Adrenal gland (tissue), 9 donors: ENCODE measurements at regions not wholly inside any gene's neighbourhood (a gene's known extent, or its start where the extent isn't known, plus 50 kb on each side); places are given as distances from the start of the nearest gene placed in this dataset.

Source experiments
- DNase-seq, 7 donors: peaks; one replicate each; pipeline ENCODE4 v3.0.0-alpha.2; 2019 to 2020
- H3K27ac ChIP-seq, 5 donors: fragments of 200-600 bp; sonication (generic) in 4 of 5; 1 replicate in 3 of 5; 2 replicates in 2 of 5; pipeline versions ENCODE4 v1.5.1 to v1.8.0; 2016 to 2020; ENCODE audit warnings: mild to moderate bottlenecking in 1 of 5
- H3K27me3 ChIP-seq: fragments of 200-600 bp; 2 replicates; pipeline ENCODE4 v1.8.0; 2021
- H3K36me3 ChIP-seq, 2 donors: fragments of 200-600 bp; replicated peaks in 1 of 2; 1 replicate in 1 of 2; 2 replicates in 1 of 2; pipeline versions ENCODE4 v1.5.1 to v1.8.0; 2018 to 2022
- H3K4me1 ChIP-seq, 2 donors: fragments of 200-600 bp; replicated peaks in 1 of 2; 1 replicate in 1 of 2; 2 replicates in 1 of 2; pipeline versions ENCODE4 v1.5.1 to v1.8.0; 2018 to 2021
- H3K4me3 ChIP-seq, 4 donors: fragments of 200-600 bp; sonication (generic) in 3 of 4; one replicate each; pipeline ENCODE4 v1.5.1; 2016 to 2018
- H3K9me3 ChIP-seq, 3 donors: fragments of 200-600 bp; sonication (generic) in 1 of 3; replicated peaks in 1 of 3; 1 replicate in 2 of 3; 2 replicates in 1 of 3; pipeline versions ENCODE4 v1.5.1 to v1.8.0; 2016 to 2021
- CTCF ChIP-seq, 6 experiments: fragments of 450-650 bp in 4 of 6; fragments of 200-600 bp in 2 of 6; sonication (generic) in 1 of 6; IDR thresholded peaks; 1 replicate in 5 of 6; 2 replicates in 1 of 6; pipeline versions ENCODE4 v1.5.1 to v1.8.0; 2016 to 2021; ENCODE audit warnings: antibody characterized with exemption in 6 of 6, mild to moderate bottlenecking in 2 of 6, moderate library complexity in 1 of 6
- POLR2A ChIP-seq, 2 donors: fragments of 450-650 bp; IDR thresholded peaks; one replicate each; pipeline ENCODE4 v1.6.1; 2017; ENCODE audit warnings: antibody characterized with exemption in 2 of 2, mild to moderate bottlenecking in 2 of 2, moderate library complexity in 1 of 2
- WGBS, 4 donors: extraction: QIAGEN DNeasy Blood & Tissue Kit in 2 of 4; methylation state at CpG; one replicate each; pipeline versions ENCODE4 v1.1.5 to v1.1.7; 2013 to 2017; 5-methylcytosine and 5-hydroxymethylcytosine counted together
- intact Hi-C, 2 donors: fragments of 100-400 bp; cut with DNase I; formaldehyde crosslinking; loops; one replicate each; pipeline versions ENCODE4 v1.14.1 to v1.15.0; 2022 to 2023
- donor health status: healthy with polysubstance abuse.
- donor health status: Bipolar disorder and iron deficiency.
- donor health status: DM: yes; HTN: yes; CAD: no.
- donor health status: DM: no; HTN: no; CAD: no.
- donor health status: DM: no; HTN: no; CAD: no.

DNA sequence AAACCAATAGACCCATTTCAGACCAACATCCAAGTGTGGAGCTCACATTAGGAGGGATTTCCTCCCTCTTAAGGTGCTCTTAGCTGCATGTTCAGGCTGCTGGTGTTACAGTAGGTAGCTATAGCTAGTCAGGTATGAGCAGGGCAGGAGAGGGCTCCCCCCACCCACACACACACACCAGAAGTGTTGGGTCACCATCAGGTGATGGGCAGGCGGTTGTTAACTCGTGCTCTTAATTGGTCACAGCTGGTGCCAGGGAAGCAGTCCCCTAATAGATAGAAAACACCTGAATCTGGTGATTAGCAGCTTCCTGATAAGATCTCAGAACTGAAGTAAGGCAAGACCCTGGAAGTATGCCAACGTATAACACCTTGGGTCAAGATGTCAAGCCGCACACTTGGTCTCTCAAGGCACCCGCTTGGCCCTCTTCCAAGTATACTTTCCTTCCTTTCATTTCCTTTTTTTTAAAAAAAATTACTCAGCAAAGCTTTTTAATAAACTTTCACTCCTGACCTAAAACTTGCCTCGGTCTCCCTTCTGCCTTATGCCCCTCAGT is 532.4 kb downstream of the DNAH5 start:
- H3K27me3 ChIP-seq, result no peaks in the 10 kb centered on the region
- DNase-seq, result no peak
- H3K36me3 ChIP-seq, result no peaks in the 10 kb centered on the region
- no peak overlapping the region for H3K27ac ChIP-seq
- 67 to 69% (median 69%) methylated on average over 6 of the region's 6 CpGs for WGBS, 4 donors
- TF ChIP-seq CTCF (IDR thresholded peaks at IDR 0.05) (no peak), POLR2A (IDR thresholded peaks at IDR 0.05) (no peak)
- intact Hi-C loops, result no loop called here
- H3K4me3 ChIP-seq, result no peak overlapping the region
- H3K4me1 ChIP-seq, result no peaks in the 10 kb centered on the region
- no peaks in the 10 kb centered on the region for H3K9me3 ChIP-seq

DNA sequence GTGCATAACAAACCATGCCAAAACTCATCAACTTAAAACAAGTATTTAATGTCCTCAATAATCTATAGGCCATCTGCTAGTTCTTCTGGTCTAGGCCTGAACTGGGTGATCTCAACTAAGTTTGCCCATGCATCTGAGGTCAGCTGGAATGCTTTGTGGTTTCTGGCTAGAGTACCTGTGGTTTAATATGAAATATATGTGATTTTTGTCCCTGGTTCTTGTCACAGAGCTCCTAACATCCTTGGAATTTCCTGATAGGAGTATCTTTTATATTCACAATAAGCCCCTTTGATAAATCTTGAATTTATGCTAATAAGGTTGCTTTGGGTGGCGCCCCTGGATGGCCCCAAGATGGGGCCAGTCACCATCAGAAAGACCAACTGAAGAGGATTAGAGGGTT is 535.9 kb downstream of the DNAH5 start:
- Histone ChIP-seq H3K4me1 (no peaks in the 10 kb centered on the region), H3K9me3 (no peaks in the 10 kb centered on the region), H3K27me3 (no peaks in the 10 kb centered on the region), H3K27ac (no peak overlapping the region), H3K36me3 (no peaks in the 10 kb centered on the region), H3K4me3 (no peak overlapping the region)
- WGBS, 4 donors, result 0 to 32% (median 0%) methylated on average over 1 of the region's 1 CpG
- TF ChIP-seq CTCF (IDR thresholded peaks at IDR 0.05) (no peak), POLR2A (IDR thresholded peaks at IDR 0.05) (no peak)
- intact Hi-C loops, result no loop called here
- no peak for DNase-seq

DNA sequence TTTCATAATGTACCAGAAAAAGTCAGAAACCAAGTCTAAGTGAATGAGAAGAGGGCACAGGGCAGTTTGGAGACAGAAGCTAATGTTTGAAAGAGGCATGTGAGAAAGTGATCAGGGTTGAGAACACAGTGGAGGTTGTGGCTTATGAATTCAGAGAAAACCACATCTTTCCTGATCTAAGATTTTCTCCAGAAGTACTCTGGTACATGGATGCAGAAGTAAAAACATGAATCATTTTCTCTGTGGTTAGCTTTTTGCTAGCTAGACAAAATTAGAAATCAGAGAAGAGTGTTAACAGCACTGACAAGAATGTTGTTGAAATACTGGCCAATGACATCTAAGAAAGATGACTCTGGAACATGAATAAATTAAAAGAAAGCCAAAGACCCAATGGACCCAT is 541.1 kb downstream of the DNAH5 start:
- Histone ChIP-seq H3K36me3 (no peaks in the 10 kb centered on the region), H3K27ac (no peak overlapping the region), H3K27me3 (no peaks in the 10 kb centered on the region), H3K4me3 (no peak overlapping the region), H3K4me1 (no peaks in the 10 kb centered on the region), H3K9me3 (no peaks in the 10 kb centered on the region)
- no peak for DNase-seq
- TF ChIP-seq POLR2A (IDR thresholded peaks at IDR 0.05) (no peak), CTCF (IDR thresholded peaks at IDR 0.05) (no peak)
- intact Hi-C loops, result no loop called here

DNA sequence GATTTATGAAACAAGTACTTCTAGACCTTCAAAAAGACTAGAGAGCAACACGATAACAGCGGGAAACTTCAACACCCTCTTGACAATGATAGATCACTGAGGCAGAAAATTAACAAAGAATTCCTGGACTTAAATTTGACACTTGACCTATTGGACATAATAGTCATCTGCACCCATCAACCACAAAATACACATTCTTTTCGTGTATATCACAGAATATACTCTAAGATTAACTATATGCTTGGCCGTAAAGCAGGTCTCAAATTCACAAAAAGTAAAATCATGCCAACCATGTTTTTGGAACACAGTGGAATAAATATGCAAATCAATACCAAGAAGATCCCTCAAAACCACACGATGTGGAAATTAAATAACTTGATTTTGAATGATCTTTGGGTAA is 559.4 kb downstream of the DNAH5 start:
- H3K27ac ChIP-seq, result no peak overlapping the region
- WGBS, 4 donors, result 70 to 82% (median 79%) methylated on average over 5 of the region's 5 CpGs
- no peak for TF ChIP-seq POLR2A (IDR thresholded peaks at IDR 0.05)
- TF ChIP-seq CTCF (IDR thresholded peaks at IDR 0.05), result no peak
- DNase-seq, result no peak
- intact Hi-C loops, result no loop called here
- H3K4me1 ChIP-seq, result no peaks in the 10 kb centered on the region
- no peaks in the 10 kb centered on the region for H3K9me3 ChIP-seq
- H3K4me3 ChIP-seq, result no peak overlapping the region
- H3K27me3 ChIP-seq, result no peaks in the 10 kb centered on the region
- no peaks in the 10 kb centered on the region for H3K36me3 ChIP-seq
